HepG2 (cell line): ENCODE measurements at regions not wholly inside any gene's neighbourhood (a gene's known extent, or its start where the extent isn't known, plus 50 kb on each side); places are given as distances from the start of the nearest gene placed in this dataset.

Source experiments
- ATAC-seq: fragments of 200-7000 bp; cut with Tn5 transposase; 3 replicates; pipeline ENCODE4 v1.9.1; 2020; ENCODE audit warnings: mild to moderate bottlenecking, moderate library complexity
- BruUV-seq: library from RNA; stranded (reverse); fragments of 400-500 nt; replicated peaks from 2 replicates; lab custom pipeline; 2021; lab: Mats Ljungman, UMichigan
- CTCF ChIA-PET: fragments of 300-600 bp; formaldehyde crosslinking; extraction: SDS; loops from one replicate; lab custom pipeline; 2021; ENCODE audit warnings: low total read pairs, inconsistent platforms, low intra/inter-chr PET ratio; lab: Yijun Ruan, JAX
- POLR2A ChIA-PET: fragments of 350-600 bp; sonication (Branson Sonifier 250); formaldehyde crosslinking; loops from one replicate; lab custom pipeline; 2020; ENCODE audit warnings: antibody characterized with exemption, inconsistent platforms; lab: Yijun Ruan, JAX
- DNase-seq: peaks from one replicate; pipeline ENCODE4 v3.0.0-alpha.2; 2015; ENCODE audit warnings: low spot score
- FAIRE-seq: peaks from 3 replicates; lab custom pipeline; 2011; peaks lifted over from hg19 to GRCh38; lab: Jason Lieb, UNC
- H2AFZ ChIP-seq: one replicate; pipeline ENCODE4 v1.6.1; 2011; ENCODE audit warnings: low read length, inconsistent platforms
- H3K27ac ChIP-seq: fragments of 300-600 bp; 3 replicates; pipeline ENCODE4 v1.8.0; 2011; ENCODE audit warnings: mixed run types, mild to moderate bottlenecking, mixed read lengths, low read length, inconsistent platforms; ENCODE audit not compliant: insufficient read depth; ENCODE audit errors: extremely low read length
- H3K27me3 ChIP-seq, 2 experiments: fragments of 200-600 bp in 1 of 2; 2 replicates in 1 of 2; 3 replicates in 1 of 2; pipeline versions ENCODE4 v1.6.0 to v1.8.0; 2011; ENCODE audit warnings: low read length in 2 of 2, mild to moderate bottlenecking in 2 of 2, moderate library complexity in 2 of 2, inconsistent platforms in 1 of 2; ENCODE audit not compliant: insufficient read depth in 2 of 2, control insufficient read depth in 1 of 2
- H3K36me3 ChIP-seq, 2 experiments: fragments of 200-600 bp in 1 of 2; replicated peaks in 1 of 2; 2 replicates in 1 of 2; 3 replicates in 1 of 2; pipeline versions ENCODE4 v1.5.1 to v1.8.0; 2011; ENCODE audit warnings: low read length in 2 of 2, inconsistent platforms in 1 of 2; ENCODE audit not compliant: insufficient read depth in 2 of 2, control insufficient read depth in 1 of 2
- H3K4me1 ChIP-seq: 2 replicates; pipeline ENCODE4 v1.5.1; 2012; ENCODE audit warnings: low read length, inconsistent platforms; ENCODE audit not compliant: insufficient read depth
- H3K4me2 ChIP-seq: 2 replicates; pipeline ENCODE4 v1.6.0; 2011; ENCODE audit warnings: low read depth, low read length, inconsistent platforms
- H3K4me3 ChIP-seq, 3 experiments: fragments of 200-600 bp in 1 of 3; sonication (generic), shearing (Covaris generic) in 1 of 3; replicated peaks in 1 of 3; 2 replicates each; pipeline ENCODE4 v1.5.1; 2011 to 2016; ENCODE audit warnings: low read length in 3 of 3, inconsistent platforms in 2 of 3, low read depth in 2 of 3, mild to moderate bottlenecking in 2 of 3, control low read depth in 1 of 3, mixed read lengths in 1 of 3; ENCODE audit not compliant: insufficient read depth in 1 of 3
- H3K79me2 ChIP-seq: one replicate; pipeline ENCODE4 v1.6.1; 2011; ENCODE audit warnings: low read length, inconsistent platforms; ENCODE audit not compliant: insufficient read depth
- H3K9ac ChIP-seq: 2 replicates; pipeline ENCODE4 v1.6.0; 2011; ENCODE audit warnings: mild to moderate bottlenecking, low read depth, low read length, inconsistent platforms; ENCODE audit not compliant: insufficient read depth
- H3K9me3 ChIP-seq: 2 replicates; pipeline ENCODE4 v1.5.1; 2012; ENCODE audit warnings: mild to moderate bottlenecking, low read length
- H4K20me1 ChIP-seq: 2 replicates; pipeline ENCODE4 v1.6.0; 2011; ENCODE audit warnings: inconsistent platforms, mild to moderate bottlenecking, low read length, moderate library complexity; ENCODE audit not compliant: insufficient read depth
- AKAP8 ChIP-seq: sonication (generic); formaldehyde crosslinking; IDR thresholded peaks from 2 replicates; pipeline ENCODE4 v1.5.1; 2020; ENCODE audit warnings: mild to moderate bottlenecking, missing genetic modification reagents
- CSRNP2 ChIP-seq: sonication (generic); formaldehyde crosslinking; conservative IDR thresholded peaks from 2 replicates; pipeline ENCODE4 v1.8.0; 2022; ENCODE audit warnings: low read depth, missing genetic modification reagents
- HDAC2 ChIP-seq: sonication (generic); formaldehyde crosslinking; IDR thresholded peaks from 2 replicates; pipeline ENCODE4 v1.4.0; 2020; ENCODE audit warnings: missing genetic modification reagents
- LBX2 ChIP-seq: sonication (generic); formaldehyde crosslinking; IDR thresholded peaks from 2 replicates; pipeline ENCODE4 v1.5.0; 2020; ENCODE audit warnings: missing genetic modification reagents, mild to moderate bottlenecking, borderline replicate concordance
- NFAT5 ChIP-seq: sonication (generic); formaldehyde crosslinking; IDR thresholded peaks from 2 replicates; pipeline ENCODE4 v1.4.0; 2020; ENCODE audit warnings: missing genetic modification reagents
- NR1H2 ChIP-seq: sonication (generic); formaldehyde crosslinking; IDR thresholded peaks from 2 replicates; pipeline ENCODE4 v1.8.1; 2022; ENCODE audit warnings: low read depth, missing genetic modification reagents, borderline replicate concordance
- PRPF4 ChIP-seq: fragments of 200-400 bp; formaldehyde crosslinking; IDR thresholded peaks from 2 replicates; pipeline ENCODE4 v1.6.1; 2016; ENCODE audit warnings: low read length, low read depth; ENCODE audit not compliant: poor library complexity, severe bottlenecking
- ZNF230 ChIP-seq: sonication (generic); formaldehyde crosslinking; IDR thresholded peaks from 2 replicates; pipeline ENCODE4 v1.4.0; 2020; ENCODE audit warnings: mild to moderate bottlenecking, missing genetic modification reagents
- ZNF251 ChIP-seq: sonication (generic); formaldehyde crosslinking; IDR thresholded peaks from 2 replicates; pipeline ENCODE4 v1.9.0; 2021; ENCODE audit warnings: mild to moderate bottlenecking, missing genetic modification reagents
- WGBS: methylation state at CpG from one replicate; pipeline ENCODE4 v1.1.6; 2017; ENCODE audit warnings: low lambda C conversion rate; 5-methylcytosine and 5-hydroxymethylcytosine counted together
- in situ Hi-C: cut with HindIII; loops from 2 replicates; pipeline ENCODE4 v1.10.0; 2017; ENCODE audit warnings: low pct_unique_long_range_greater_than_20kb; ENCODE audit not compliant: extremely low pct_ligation_motif_present
- intact Hi-C: fragments of 100-400 bp; cut with micrococcal nuclease; formaldehyde crosslinking; loops from one replicate; pipeline ENCODE4 v1.10.0; 2022; ENCODE audit not compliant: unreplicated experiment

- no TSS peak for BruUV-seq
- FAIRE-seq (no peak), DNase-seq (no peak), ATAC-seq (no peak)
- Histone ChIP-seq H3K79me2 (no peaks in the 10 kb centered on the region), H2AFZ (no peak overlapping the region), H3K36me3 (no peaks in the 10 kb centered on the region), H3K4me1 (peaks cover 11% of the 10 kb centered on the region), H3K9ac (no peak overlapping the region), H3K27ac (no peak overlapping the region), H3K4me3 (no peak overlapping the region), H4K20me1 (no peaks in the 10 kb centered on the region), H3K4me2 (no peak overlapping the region), H3K27me3 (no peaks in the 10 kb centered on the region; a peak in 1 of 5 replicates), H3K9me3 (peaks cover 4% of the 10 kb centered on the region; the same call in 1 of the 2 replicates)
- WGBS, result 85% methylated on average over 9 of the region's 9 CpGs
- POLR2A ChIA-PET, result no interaction called here
- CTCF ChIA-PET, result no interaction called here
- in situ Hi-C loops, result no loop called here
- intact Hi-C loops, result no loop called here
- no peak for TF ChIP-seq PRPF4
- no peak for TF ChIP-seq NR1H2 (CRISPR knock-in tag)
- no peak for TF ChIP-seq ZNF230 (CRISPR knock-in tag)
- no peak for TF ChIP-seq HDAC2 (CRISPR knock-in tag)
- no peak for TF ChIP-seq ZNF251 (CRISPR knock-in tag)
- no peak for TF ChIP-seq CSRNP2
- no peak for TF ChIP-seq LBX2
- no peak for TF ChIP-seq NFAT5 (CRISPR knock-in tag)
- no peak for TF ChIP-seq AKAP8 (CRISPR knock-in tag)
These were observed 98.5 kb upstream of the HAAO start for GRCh38 chr2:42890791-42891355.
